GM19043 (cell line): ENCODE measurements at regions not wholly inside any gene's neighbourhood (a gene's known extent, or its start where the extent isn't known, plus 50 kb on each side); places are given as distances from the start of the nearest gene placed in this dataset.
A peak's percentile ranks its signal among the peaks of the same experiment; 100 is the strongest.
"Not testable (repeated sequence)": the region's sequence is repeated elsewhere in the genome, so short reads cannot be mapped to it uniquely, and the experiment has no call there.

Experiments
- ATAC-seq: cut with Tn5 transposase; IDR thresholded peaks from one replicate; pipeline ENCODE4 v1.9.1; 2021; ENCODE audit warnings: low read depth; ENCODE audit not compliant: unreplicated experiment

DNA sequence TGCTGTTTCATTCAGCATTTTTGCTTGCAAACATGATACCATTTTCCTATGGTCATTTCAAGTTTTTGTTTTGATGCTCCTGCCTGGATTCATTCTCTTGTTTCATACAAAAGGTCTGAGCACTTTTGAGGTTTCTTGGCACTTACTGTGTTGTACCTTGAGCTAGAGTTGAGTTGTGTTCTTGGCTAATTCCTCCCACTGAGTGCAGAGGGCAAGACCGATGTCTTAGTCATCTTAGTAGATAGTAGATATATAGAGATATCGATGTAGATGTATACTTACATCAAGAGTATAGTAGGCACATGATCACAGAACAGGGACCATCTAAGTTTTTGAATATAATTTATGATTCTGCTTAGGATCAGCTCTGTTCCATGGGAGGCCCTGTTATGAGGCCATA lies 366.6 kb downstream of the OSTF1 start:
- no peak for ATAC-seq

DNA sequence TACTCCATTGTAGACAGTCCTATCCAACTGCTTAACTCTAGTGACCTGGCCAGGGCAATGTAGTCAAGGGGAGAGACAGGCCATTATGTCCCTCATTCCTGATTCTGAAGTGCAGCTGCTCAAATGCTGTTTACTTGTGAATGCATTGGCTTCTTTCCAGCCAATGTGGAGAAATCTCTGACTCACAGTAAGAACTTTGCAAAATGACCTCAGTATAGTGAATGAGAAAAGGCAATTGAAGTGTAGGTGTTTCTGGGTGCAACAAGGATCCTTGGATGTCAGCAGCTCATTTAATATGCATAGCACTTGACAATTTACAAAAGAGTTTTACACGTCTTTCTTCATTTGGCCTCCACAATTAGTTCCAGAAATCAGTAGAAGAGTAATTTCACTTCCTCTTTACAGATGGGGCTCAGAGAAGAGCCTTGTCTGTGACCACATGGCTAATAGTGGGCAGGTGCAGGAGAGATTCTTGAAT lies 367.2 kb downstream of the OSTF1 start:
- ATAC-seq: peak; percentile 93

DNA sequence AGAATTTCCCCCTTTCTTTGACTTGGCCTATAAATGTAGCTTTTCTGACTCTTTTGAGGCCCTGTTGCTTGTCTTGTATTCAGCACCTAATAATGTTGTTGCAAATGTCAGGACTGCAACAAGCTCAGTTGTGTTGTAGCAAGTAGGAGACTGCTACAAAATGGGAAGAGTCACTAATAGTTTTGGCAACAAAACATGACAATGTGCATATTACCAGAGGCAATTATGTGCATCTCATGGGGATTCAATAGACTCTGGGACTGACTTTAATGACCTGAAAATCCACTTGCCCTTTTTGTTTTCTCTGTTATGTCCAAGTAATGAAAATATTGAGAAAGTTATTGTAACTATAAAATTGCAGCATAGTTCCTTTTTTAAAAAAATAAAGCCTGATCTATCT lies 368.4 kb downstream of the OSTF1 start:
- ATAC-seq: no peak

DNA sequence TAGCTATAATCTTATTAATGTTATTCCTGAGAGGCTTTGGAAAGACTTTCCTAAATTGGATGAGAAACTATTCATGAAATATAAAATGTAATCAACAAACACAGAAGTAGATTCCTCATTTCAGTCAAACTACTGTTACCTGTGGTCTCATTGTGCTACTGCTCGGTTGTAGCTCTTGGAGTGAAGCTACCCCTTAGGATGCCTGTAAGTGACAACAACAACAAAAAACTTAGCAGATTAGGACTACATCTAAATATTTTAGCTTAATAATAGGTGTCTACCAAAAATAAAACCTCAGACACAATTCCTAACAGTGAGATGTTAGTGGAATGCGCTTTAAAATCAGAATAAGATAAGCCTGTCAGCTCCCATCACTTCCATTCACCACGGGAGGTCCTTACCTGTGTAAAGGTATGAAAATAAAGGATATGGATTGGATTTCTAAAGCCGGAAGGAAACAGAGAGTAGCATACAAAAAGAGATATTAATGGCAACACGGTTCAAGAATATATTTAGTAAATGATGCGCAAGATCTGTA lies 369.2 kb downstream of the OSTF1 start:
- ATAC-seq: no peak

DNA sequence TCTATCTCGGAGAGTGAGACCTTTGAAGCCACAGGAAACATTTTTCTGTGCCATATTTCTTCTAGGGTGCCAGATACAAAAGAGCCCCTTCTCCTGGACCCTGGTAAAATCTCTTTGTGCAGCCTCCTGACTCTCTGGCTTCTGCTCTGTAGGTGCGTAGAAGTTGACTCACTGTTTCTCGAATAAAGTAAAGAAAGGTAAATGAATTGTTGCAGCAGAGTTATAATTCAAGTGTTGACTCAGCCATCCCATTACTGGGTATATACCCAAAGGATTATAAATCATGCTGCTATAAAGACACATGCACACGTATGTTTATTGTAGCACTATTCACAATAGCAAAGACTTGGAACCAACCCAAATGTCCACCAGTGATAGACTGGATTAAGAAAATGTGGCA lies 371.0 kb downstream of the OSTF1 start:
- ATAC-seq: not testable (repeated sequence)

DNA sequence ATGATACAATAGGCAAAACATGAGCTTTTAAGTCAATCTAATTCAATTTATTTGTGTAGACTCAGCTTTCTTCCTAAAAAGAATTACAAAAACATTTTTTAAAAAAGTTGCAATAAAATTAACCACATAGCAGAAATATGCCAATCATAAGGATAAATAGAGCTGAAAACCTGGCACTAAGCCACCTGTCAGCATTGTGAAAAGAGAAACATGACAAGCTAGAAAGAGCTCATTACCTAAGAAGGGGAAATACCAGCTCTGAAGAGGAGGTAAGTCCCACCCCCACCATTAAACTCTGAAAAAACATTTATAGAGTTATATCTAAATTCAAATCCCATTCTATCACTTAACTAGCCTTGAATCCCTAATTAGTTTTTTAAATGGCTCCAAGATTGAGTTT lies 372.9 kb downstream of the OSTF1 start:
- ATAC-seq: no peak

DNA sequence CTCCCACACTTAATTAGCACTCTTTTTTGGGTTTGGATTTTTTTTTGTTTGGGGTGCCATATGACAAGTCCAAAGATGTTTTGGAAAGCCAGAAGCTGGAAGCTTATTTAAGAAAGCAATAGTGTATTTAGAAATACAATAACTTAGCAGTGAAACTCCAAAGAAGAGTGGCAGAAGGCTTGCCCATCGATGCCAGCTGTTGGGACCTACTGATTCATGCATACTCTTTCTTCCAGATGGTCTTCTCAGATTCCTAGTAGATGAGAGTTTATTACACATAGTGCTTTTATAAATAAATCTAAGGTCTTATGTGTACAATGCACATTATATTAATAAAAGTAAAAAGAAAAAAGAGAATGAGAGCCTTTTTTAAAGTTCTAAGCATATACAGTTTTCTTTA lies 374.6 kb downstream of the OSTF1 start:
- ATAC-seq: no peak

DNA sequence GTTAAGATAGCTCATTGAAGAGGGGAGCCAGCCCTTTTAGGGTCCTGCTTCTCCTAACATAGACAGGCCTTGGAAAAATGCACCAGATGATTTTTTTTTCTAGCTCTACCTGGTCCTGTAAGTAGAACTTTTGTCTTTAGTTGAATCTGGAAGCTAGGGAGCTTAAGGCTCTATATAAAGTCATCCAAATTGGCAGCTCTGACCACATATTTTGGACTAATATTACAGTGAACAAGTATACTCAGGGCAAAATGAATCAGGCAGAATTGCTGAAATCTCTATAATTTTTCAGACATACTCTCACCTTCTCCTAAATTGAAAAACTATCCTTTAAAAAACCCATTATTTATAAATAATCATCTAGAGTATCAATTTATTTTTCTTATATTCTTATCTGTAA lies 375.6 kb downstream of the OSTF1 start:
- no peak for ATAC-seq

DNA sequence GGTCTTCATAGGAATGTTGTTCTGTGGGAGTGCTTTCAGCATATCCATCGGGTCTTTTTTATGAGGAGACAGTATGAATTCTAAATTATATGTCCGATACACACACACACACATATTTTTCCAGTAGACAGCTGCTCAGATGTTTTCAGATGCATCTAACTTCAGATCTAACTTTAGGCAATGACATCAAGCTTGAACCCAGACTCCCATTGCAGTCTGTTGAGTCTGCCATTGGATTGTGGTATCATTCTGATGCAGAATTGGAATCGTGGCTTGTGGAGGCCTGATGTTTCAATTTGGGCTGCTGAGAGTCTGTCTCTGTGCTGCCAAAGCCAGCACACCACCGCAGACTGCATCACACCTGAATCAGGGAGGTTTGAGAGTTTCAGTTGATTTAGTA lies 376.4 kb downstream of the OSTF1 start:
- no peak for ATAC-seq

DNA sequence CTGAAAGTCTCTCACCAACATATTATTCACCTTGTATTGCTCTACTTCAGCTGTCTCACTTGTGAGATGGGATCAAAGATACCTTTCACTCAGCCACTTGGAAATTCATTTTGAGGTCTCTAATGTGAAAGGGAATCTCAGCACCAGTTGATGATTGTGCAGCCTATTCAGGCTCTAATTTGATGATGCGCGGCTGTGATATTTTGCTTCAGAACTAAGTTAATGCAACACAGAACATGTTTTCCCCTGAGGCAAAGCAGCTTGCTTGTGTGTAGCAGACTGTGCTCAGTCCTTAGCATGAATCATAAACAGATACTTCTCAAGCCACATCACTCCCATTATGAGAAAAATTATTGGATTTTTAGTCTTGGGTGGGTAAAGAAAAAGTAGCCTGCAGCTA lies 378.8 kb downstream of the OSTF1 start:
- no peak for ATAC-seq

DNA sequence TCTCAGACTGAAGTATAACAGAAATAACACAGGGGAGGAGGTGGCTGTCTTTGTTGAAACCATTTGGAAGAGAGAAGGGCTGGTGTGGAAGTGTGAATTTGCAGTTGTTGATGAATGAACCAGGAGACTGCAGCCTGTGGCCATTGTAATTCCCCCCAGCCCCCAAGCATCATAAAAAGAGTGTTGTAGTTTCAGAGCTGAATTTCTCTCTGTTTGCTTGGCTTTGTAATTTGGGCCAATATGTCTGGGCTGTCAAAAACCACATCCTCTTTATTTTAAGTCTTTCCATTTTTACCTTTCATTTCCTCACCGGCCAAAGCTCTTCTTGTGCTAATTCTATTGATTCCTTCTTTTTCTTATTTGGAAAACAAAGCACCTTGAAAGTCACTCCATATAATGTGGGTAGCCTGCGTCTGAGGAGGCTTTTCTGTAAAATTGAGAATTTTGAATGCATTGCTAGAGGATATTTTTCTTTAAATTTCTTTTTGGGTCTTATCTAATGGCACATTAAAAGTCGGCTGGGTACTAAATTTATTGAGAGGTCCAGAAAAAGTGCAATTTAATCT lies 383.3 kb downstream of the OSTF1 start:
- ATAC-seq: no peak

DNA sequence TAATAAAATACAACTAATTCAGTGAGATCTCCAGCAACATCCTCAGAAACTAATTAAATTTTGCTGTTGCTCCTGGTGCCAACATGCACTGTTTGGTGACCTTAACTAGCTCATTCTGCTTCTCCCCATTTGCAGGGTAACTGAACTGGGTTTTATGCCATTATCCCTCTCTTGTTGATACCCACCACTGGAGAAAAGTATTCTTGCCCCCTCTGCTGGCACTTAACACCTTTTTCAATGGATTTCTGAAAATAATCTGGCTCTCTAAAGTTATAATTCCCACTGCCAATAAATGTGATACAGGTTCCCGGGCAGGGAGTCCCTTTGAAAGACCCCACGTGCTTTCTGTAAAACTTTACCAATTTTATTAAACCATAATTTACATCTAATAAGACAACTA lies 394.3 kb downstream of the OSTF1 start:
- ATAC-seq: no peak

DNA sequence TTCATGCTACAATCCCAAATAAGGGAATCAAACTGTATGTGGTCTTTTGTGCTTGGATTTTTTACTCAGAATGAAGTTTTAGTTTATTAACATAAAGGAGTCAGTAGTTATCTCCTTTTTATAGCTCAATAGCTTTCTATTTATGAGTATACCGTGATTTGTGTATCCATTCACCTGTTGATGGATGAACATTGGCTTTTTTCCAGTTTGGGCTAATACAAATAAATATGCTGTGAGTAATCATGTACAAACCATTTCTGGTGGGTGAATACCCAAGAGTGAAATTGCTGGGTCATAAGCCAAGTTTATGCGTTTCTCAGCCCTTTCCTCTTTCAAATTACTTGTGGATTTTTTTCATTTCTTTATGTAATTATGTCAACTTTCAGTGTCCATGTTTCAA lies 395.3 kb downstream of the OSTF1 start:
- ATAC-seq: no peak

DNA sequence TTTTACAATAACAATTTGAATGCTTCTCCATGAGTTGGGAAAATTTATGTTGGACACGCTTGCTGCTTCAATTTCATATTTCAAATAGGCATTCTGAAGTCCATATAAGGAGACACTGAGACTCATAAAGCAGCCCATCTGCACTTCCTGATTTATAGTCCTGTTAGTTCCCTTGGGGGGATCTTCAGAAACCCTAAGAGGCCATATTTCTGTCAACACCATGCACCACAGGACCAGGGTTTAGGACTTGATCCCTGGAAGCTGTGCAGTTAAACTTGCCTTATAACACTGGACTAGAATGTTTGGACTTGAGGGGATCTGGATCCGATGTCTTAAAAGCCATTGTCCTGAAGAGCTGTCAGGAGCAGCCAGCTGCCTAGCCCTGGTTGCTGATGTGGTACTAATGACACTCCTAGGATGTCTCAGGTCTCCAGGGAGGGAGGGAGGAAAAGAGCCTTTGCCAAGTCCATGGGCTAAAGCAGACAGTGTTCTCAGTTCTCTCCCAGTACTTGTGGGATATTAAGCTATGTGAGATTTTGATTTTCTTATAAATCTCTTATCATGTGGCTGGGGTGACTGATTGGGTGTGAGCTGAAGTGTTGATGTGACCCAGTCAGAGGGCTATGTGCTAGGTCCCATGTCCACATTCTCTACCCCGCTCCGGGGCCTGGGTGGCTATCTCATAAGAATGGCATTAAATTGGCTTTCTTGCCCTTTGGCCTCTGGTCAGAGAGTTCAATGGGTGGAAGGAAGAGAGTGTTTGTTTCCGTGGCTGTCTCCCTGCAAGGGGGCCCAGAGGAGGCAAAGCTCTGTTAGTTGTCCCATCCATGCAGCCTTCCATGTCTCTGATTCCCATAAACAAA lies 399.8 kb downstream of the OSTF1 start:
- ATAC-seq: no peak

DNA sequence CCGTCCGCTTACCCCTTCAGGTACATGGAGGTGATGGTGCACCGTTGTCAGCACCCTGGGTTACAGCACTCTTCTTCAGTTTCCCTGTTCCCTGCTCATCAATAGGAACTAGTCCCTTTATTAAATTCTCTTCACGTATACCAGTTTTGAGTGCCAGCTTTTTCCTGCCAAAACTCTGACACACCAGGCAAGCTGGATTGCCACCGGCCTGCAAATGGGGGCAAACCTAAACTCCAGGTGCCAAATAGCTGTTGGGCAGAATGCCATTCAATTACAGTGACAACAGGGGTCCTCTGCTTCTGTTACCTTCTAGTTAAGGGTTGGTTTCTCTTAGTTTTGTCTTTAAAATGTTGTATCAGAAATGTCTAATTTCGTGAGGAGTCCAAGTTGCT lies 400.4 kb downstream of the OSTF1 start:
- no peak for ATAC-seq

DNA sequence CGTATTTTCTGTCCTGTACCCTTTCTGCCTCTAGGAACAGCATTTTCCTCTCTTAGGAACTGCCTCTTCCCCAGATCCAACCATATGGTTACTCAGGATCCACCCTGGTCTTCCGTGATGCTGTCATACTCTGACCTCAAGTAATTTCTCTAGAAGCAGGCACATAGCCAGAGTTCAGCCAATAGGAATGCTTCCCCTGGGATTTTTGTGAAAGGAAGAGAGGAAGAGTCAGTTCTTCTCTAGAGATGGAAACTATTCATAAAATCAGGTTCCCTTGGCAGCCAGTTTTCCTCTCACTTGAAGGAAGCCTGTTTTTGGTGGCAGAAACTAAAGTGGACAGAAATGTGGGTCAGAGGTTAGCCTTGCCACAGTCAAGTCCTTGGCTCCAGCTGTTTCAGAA lies 400.1 kb upstream of the PCSK5 start:
- ATAC-seq: no peak

DNA sequence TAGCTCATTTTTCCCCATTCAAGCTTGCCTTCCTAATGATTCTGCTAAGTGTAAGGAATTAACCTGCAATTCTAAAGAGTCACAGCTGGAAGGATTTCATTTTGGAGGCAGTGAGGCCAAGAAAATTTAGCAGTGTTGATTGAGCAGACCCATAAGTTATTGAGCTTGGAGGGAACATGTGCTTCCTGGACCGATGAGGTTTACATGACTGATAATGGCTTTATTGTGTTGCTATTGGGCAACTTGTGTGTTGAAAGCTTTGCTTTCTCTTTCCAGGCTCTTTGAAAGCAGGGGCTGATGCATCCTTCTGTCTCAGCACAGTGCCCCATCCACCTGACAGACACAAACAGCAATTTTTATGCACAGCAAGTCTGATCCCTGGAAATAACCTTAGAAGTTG lies 398.9 kb upstream of the PCSK5 start:
- no peak for ATAC-seq

DNA sequence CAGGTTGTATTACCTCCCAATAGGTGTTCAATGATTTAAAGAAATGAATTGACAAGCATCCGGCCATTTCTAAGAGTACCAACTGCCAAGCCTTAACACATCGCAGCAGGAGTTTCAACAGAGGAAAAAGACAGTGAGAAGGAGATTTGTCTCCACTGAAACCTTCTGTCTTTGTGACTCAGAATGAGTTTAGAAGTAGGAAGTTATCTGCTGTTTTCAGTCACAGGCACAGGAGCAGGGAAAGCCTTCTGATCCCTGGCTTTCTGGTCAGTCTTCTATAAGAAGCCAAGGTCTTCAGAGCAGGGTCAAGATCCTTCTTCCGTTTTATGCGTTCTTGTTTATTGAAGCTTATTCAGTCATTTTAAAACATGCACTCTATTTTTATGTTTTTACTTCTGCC lies 390.7 kb upstream of the PCSK5 start:
- ATAC-seq: no peak

DNA sequence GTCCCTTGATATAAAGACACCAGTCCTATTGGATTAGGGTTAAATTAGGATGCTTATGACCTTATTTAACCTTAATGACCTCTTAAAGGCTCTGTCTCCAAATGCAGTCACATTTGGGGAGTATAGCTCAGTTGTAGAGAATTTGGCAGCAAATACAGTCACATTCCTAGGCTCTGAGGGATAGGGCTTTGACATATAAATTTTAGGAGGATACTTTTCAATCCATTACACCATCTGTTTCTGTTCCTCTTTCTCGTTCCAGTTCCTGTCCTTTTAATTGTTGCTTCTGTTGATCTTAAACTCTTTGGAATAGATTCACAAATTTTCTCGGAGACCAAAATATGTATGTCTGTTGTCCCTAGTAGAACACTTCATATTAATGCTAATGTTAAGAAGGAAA lies 390.0 kb upstream of the PCSK5 start:
- ATAC-seq: no peak

DNA sequence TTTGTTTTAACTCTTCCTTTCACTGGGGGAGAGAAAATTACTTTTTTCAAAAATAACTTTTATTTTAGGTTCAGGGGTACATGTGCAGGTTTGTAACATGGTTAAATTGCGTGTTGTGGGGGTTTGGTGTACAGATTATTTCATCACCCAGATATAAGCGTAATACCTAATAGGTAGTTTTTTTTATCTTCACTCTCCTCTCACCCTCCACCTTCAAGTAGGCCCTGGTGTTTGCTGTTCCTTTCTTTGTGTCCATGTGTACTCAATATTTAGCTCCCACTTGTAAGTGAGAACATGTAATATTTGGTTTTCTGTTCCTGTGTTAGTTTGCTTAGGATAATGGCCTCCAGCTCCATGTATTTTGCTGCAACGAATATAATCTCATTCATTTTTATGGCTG lies 389.5 kb upstream of the PCSK5 start:
- not testable (repeated sequence) for ATAC-seq

DNA sequence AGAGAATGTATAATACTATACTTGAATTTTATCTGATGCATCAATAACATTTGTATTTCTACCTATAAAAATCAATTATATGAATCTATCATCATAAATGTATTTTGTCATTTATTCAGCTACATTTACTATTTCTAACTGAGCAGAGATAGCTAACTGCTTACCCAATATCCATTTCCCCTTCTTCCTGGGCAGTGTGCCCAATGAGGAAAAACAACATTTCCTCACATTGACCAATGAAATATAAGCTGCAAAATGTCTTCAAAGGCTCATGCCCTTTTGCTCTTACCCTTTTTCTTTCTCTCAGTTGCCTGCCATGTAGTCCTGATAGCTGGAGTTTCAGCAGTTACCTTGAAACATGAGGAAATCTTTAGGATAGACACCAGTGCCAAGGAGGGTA lies 385.8 kb upstream of the PCSK5 start:
- no peak for ATAC-seq

DNA sequence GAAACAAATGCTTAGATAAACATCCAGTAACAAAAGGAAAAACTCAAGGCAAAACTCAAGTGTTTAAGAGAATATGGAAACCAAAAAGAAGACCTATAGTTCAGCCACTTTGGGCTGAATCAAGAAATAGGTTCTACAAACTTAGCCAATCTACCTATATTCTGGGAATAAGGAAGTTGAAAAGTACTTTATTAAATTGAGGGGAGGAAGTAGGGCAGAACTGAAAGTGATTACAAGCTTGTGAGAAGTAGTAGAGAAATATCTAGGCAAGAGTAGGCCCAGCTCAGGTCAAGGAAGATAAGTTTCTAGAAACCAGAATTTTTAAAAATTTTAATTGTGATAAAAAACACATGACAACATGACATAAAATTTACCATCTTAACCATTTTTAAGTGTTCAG lies 384.8 kb upstream of the PCSK5 start:
- ATAC-seq: no peak
